GM12875 (cell line): ENCODE measurements at regions not wholly inside any gene's neighbourhood (a gene's known extent, or its start where the extent isn't known, plus 50 kb on each side); places are given as distances from the start of the nearest gene placed in this dataset.

Experiments used
- H3K4me3 ChIP-seq: one replicate; pipeline ENCODE4 v1.5.1; 2011; ENCODE audit warnings: low read depth, low read length, control low read depth
- CTCF ChIP-seq: IDR thresholded peaks from 2 replicates; pipeline ENCODE4 v1.5.1; 2011; ENCODE audit warnings: low read depth, mild to moderate bottlenecking, control low read depth, inconsistent platforms, low read length, moderate library complexity, borderline replicate concordance; ENCODE audit not compliant: insufficient read depth

- no peak overlapping the region for H3K4me3 ChIP-seq
Measured at GRCh38 chr1:38208716-38209632, 162.4 kb upstream of the POU3F1 start.

GRCh38 chr1:38207906-38208305 lies 161.3 kb upstream of the POU3F1 start:
- no peak for TF ChIP-seq CTCF
- H3K4me3 ChIP-seq: no peak overlapping the region

More at GRCh38 chr1:38208716-38209632, 162.4 kb upstream of the POU3F1 start:
- no peak for TF ChIP-seq CTCF

GRCh38 chr1:38207275-38207674 lies 160.7 kb upstream of the POU3F1 start:
- no peak for TF ChIP-seq CTCF
- no peak overlapping the region for H3K4me3 ChIP-seq

GRCh38 chr1:38204698-38205097 lies 158.1 kb upstream of the POU3F1 start:
- H3K4me3 ChIP-seq: no peak overlapping the region
- no peak for TF ChIP-seq CTCF

- TF ChIP-seq CTCF: no peak
- H3K4me3 ChIP-seq: no peak overlapping the region
Measured at GRCh38 chr1:38203441-38203840, 156.8 kb upstream of the POU3F1 start.

GRCh38 chr1:38201431-38201830 lies 154.8 kb upstream of the POU3F1 start:
- TF ChIP-seq CTCF: no peak
- no peak overlapping the region for H3K4me3 ChIP-seq

GRCh38 chr1:38198621-38199020 lies 152.0 kb upstream of the POU3F1 start:
- TF ChIP-seq CTCF: no peak
- H3K4me3 ChIP-seq: no peak overlapping the region
